HG02678 (cell line): ENCODE measurements at regions not wholly inside any gene's neighbourhood (a gene's known extent, or its start where the extent isn't known, plus 50 kb on each side); places are given as distances from the start of the nearest gene placed in this dataset.
"Not testable (repeated sequence)": the region's sequence is repeated elsewhere in the genome, so short reads cannot be mapped to it uniquely, and the experiment has no call there.

Experiments
- ATAC-seq: cut with Tn5 transposase; IDR thresholded peaks from one replicate; pipeline ENCODE4 v1.9.1; 2021; ENCODE audit warnings: mild to moderate bottlenecking, moderate library complexity; ENCODE audit not compliant: unreplicated experiment

DNA sequence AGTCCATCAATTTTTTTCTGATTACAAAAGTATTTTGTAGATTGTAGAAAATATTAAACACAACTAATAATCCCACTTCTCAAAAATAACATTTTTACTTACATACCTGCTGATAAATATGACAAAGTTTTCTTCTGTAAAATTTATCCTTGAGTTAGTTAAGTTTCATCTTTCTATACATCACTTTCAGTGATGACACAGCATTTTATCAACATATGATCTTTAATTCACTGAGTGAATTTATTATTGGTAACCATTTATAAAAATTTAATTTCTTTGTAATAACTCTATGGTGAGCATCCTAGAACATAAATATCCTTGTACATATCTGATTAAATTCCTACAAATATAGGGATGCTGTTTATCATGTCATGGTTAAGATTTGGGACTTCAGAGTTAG, 385.0 kb upstream of the SLC35B3 start:
- no peak for ATAC-seq

DNA sequence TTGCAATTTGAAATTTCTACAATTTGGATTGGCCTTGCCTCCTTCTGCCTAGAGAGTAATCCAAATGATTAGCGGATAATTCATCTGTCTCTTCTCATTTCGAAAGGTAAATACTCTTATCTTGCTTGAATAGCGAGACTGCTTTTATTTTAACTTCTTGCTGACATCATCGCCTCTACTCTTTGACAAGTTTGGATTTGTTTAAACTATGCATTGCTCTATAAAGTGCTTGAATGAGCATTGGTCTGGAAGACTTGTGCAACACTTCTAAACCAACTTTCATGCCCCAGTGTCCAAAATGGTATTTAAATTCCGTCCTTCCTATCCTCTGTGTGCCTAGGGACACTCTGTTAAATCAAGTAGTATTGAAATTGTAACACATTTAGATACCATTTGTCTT, 384.1 kb upstream of the SLC35B3 start:
- ATAC-seq: no peak

DNA sequence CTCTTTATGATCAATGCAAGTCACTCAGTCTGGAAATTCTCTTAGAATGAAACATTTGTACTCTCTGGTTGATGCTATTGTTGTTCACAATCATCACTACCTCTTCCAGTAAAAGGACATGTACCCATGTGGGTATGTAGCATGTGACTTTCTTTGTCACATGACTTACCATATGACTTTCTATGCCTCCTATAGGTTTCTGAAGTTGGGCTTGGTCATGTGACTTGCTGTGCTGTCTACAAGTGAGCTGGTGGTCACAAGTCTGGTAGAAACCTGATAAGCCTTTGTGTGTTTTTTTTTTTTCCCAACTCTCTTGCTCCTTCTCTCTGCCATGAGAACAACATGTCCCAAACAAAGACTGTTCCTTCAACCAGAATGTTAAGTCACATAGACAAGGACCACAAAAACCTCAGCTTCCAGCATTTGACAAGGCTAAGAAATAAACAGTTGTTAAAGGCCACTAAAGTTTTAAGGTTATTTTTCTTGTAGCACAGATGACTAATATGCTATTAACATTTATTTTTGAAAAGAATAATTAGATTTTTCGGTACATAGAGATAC, 379.2 kb upstream of the SLC35B3 start:
- no peak for ATAC-seq

DNA sequence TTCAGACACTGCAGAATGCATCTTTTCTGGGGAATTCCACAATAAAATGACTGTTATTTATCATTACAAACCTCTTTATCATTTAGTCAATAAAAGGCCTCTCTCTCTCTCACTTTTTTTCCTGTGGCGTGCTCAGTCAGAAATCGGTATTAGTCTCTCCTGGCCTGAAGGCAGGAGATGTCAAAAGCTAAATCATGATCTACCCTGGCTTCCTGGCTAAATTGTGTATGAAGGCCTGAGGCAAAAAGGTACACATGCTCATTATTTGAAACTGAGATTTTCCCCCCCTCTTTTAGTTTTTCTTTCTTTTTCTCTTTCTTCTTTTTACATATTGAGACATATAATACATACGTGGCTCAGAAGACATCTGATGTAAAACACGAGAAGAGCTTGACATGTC, 375.0 kb upstream of the SLC35B3 start:
- no peak for ATAC-seq

DNA sequence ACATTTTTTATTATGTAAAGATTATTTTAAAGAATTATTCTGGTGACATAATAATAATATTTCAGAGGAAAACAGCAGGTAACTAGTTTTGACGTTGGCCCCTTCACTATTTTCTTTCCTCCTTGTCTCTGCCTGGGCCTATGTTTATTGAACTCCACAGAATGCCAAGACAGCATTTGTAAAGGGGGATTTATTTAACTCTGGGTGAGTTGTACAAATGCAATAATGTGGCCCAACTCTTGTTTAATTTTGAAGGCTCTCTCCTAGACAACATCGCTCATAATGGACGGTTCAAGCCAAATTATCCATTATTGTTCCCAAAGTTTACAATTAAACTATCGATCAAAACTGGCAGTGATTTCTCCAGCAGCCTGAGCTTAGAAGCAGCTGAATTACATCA, 374.3 kb upstream of the SLC35B3 start:
- no peak for ATAC-seq

DNA sequence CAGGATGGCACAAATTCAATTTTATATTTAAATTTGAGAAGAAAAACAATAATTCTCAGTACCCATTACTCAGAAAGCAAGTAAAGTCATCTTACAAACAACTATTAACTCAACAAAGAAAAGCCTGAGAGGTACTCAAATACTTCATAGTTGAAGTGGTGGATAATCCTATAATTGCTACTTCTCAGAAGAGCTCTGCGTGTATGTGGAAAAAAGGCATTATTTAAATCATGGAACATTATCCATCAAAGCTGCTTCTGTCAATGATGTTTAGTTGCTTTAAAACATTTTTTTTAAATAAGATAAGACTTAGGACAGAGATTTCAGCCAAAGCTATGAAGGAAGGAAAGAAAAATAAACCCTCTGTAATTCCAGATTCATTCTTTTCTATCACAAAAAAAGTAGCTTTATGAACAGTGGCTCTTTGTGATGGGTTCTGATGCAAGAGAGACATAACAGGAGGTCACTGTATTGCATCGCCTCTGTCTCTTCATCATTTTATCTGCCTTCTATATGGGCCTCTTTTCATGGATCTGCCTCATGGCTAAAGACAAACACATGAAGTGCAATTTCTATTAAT, 367.9 kb upstream of the SLC35B3 start:
- no peak for ATAC-seq

DNA sequence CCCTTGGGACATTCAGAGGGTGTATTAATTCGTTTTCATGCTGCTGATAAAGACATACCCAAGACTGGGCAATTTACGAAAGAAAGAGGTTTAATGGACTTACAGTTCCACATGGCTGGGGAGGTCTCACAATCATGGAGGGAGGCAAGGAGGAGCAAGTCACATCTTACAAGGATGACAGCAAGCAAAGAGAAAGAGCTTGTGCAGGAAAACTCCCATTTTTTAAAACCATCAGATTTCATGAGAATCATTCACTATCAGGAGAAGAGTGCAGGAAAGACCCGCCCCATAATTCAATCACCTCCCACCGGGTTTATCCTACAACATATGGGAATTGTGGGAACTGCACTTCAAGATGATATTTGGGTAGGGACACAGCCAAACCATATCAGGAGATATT, 367.1 kb upstream of the SLC35B3 start:
- ATAC-seq: not testable (repeated sequence)

DNA sequence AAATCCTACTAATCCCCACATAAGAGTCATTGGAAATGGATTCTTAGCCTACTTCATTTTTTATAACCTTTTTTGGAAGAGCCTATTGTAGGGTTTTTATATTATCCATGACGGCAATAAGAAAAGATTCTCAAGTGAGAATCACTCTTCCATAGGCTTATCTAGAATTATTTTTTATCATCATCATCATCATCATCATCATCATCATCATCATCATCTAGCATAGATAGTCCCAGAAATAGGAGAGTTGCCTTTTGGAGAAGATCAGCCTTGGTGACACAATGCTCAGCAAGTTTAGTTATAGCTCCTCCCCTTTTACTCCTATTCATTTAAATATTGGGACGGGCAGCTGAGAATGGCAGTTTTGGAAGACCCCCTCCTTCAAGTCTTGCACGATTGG, 359.1 kb upstream of the SLC35B3 start:
- ATAC-seq: no peak

DNA sequence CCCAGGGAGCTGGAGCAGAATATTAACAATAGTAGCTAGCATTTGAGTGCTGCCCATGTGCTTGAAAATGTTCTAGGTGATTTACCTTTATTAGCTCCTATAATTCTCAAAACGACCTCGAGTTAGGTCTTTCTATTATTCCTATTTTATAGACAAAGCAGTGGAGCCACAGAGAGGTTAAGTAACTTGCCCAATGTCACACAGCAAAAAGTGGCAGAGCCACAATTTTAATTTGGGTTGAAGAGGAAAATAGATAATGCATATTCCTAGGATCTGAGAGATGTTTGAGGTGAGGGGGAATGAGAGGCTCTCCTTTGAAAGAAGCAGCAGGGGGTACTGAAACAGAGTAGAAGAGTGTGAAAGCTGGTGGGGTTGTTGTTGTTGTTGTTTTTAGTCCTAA, 354.5 kb upstream of the SLC35B3 start:
- no peak for ATAC-seq

DNA sequence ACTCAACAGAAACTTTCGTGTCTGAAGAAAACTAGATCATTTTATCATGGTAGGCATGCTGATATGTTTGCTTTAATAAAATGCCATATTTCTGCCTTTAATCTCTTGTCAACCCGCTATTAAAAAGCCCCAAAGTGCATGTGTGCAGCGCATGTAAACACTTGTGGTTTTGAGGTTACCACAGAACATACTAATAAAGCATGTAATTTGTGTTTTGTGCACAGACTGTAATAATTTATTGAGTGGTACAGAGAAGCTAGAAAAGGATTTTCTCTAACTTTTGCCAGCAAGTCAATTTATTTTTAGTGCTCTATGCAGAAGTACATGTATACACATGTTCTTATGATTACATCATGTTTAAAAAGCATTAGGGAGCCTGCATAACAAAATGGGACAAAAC, 349.9 kb upstream of the SLC35B3 start:
- ATAC-seq: no peak

DNA sequence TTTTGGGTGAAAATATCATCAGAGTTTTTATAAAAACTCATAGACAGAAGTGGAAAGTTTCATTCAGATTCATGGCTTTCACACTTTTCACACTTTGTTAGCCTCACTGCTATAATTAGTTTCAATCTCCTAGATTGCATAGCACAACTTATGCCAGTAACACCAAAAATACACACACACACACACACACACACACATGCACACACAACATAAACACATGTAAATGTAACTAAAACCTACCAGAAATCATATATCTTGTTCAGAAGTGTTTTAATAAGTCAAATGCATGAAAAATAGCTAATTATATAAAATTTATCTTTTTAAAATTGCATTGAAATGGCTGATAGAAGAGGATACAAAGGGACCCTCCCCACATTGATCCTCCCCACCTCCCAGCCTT, 347.8 kb upstream of the SLC35B3 start:
- no peak for ATAC-seq

DNA sequence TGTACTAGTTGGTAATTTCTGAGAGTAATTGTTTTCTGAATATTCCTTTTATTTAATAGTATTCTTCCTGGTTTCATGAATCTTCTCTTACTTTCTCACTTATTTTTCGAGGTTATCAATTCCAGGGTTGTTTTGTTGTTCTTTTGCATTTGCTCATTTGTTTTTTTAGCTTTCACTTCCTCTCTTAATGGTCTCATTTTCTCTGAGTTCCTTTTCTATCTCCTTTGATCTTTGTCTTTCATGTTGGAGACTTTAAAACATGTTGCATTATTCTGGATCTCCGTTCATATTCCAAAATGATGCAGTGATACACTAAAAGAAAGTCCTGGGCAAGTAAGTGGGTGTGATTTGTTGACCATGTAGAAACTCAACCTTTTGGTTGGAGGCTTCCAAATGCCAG, 345.3 kb upstream of the SLC35B3 start:
- no peak for ATAC-seq

DNA sequence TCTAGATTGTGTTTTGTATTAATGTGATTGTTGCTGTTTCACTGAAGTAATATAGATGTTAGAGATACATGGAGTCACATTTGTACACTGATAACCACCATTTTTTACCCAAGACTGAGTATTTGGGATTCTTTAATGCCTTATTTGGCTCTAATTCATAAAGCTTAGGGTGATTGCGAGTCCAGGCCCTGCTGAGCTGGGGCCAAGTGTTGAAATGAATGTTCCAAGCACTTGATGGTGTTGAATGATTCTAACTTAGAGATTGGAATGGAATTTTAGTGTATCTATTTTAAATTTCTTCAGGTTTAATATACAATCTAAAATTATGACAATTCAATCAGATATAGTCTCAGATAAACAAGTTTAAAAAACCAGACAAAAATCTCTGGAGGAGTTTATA, 329.4 kb upstream of the SLC35B3 start:
- ATAC-seq: no peak

DNA sequence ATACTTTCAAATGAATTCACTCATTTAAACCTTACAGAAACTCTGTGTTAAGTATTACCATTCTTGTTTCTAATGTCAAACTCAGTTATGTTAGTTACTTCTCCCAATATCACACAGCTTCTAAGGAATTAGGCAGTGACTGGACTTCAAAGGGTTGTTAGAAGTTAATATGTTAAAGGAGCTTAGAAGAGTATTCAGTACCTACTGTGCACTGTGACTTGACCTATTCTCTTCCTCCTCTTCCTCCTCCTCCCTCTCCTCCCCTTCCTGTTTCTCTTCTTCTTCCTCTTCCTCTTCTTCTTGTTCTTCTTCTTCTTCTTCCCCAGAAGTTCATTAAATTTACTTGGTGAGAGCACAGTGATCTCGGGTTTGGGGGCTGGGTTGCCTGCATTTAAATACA, 325.6 kb upstream of the SLC35B3 start:
- no peak for ATAC-seq

DNA sequence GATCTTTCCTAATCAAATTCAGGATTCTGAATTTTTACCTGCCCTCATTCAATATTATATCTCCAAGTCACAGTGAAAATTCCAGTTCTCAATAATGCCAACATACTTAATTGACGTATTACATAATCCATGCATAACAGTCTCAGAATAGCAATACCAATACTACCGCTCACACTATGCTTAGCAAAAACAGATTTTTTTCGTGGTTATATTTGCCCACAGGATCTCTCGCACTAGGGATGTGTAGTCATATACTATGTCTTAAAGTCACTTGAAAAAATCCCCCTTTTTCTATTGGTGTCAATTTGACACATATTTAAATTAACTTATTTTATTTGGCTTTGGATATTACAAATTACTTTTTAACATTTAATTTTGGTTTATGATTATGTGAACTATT, 323.1 kb upstream of the SLC35B3 start:
- ATAC-seq: no peak

DNA sequence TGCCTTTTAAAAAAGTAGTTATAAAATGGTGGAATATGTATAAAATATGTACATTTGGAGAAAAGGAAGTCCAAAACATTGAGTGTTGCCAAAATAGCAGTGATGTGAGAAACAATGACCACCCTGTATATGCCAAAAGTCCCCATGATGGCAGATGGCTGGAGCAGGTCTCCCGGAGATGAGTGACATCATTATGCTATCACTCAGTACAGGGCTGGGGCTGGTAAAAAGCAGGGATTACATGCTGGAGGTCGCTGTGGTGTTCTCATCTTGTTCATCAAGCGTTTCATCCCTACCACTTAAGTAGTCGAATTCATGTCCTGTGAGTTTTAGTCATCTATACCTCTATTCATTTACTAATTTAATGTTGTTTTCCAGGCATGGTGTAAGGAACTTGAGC, 315.3 kb upstream of the SLC35B3 start:
- no peak for ATAC-seq

DNA sequence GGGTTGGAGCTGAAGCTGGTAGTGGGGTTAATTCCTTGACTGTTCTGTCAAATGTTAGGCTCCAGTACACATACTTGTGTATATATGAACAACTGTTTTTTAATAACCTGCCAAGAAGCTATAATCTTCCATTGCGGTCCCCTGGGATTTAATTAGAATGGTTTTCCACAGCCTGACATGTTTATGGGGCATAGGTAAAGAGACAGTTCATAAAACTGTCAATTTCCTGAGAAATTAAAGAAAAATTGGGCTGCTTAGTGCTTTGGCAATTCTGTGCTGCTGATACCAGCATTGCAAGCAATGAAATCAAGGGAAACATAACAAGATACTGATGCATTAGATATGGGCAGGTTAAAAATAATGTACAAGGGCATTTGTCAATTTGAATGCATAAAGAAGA, 314.1 kb upstream of the SLC35B3 start:
- no peak for ATAC-seq

DNA sequence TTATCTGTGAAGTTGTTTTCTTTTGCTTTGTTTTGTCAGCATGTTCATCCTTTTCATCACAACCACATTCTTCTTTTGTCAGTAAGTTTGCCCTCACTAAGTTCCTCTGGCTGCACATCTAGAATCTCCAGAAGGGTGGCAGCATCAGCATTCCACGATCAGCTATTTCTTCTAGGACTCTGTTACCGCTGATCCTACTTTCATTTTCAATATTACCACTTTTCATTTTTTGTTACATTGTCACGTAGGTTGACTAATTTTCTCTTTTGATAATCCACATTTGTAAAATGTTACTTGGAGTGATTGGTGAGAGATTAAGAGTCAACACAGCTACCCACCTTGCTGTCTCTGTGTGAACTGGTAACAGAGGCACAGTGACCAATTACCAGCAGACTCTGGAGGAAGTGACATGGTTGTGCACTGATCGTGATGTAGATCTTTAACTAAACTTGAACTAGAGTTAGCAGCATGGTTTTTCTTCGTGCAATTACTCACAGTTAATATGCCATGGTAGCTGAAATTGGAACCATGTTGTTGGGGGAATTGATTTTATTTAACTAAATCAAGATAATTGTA, 307.9 kb upstream of the SLC35B3 start:
- ATAC-seq: peak; percentile 83

DNA sequence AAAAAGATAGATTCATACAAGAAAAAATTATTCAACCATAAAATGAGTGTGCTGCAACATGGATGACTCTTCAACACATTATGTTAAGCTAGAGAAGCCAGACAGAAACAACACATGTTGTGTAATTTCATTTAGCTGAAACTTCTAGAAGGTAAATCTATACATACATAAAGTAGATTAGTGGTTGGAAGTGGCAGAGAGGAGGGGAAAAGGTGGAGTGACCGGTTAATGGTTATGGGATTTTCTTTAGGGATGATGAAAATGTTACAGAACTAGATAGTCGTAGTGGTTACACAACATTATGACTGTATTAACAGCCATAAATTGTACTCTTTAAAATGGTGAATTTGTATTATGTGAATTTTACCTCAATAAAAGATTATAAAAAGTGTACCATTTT, 304.1 kb upstream of the SLC35B3 start:
- ATAC-seq: no peak

DNA sequence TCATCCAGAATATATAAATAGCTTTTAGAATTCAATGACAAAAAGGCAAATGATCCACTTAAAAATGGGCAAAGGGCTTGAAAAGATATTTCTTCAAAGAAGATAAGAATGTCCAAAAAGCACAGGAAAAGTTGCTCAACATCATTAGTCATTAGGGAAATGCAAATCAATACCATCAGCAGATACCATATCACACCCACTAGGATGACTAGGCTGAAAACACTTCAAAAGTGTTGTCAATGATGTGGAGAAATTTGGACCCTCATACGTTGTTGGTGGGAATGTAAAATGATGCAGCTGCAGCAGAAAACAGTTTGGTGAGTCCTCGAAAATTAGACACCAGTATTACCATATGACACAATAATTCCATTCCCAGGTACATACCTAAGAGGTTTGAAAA, 303.6 kb upstream of the SLC35B3 start:
- ATAC-seq: no peak

DNA sequence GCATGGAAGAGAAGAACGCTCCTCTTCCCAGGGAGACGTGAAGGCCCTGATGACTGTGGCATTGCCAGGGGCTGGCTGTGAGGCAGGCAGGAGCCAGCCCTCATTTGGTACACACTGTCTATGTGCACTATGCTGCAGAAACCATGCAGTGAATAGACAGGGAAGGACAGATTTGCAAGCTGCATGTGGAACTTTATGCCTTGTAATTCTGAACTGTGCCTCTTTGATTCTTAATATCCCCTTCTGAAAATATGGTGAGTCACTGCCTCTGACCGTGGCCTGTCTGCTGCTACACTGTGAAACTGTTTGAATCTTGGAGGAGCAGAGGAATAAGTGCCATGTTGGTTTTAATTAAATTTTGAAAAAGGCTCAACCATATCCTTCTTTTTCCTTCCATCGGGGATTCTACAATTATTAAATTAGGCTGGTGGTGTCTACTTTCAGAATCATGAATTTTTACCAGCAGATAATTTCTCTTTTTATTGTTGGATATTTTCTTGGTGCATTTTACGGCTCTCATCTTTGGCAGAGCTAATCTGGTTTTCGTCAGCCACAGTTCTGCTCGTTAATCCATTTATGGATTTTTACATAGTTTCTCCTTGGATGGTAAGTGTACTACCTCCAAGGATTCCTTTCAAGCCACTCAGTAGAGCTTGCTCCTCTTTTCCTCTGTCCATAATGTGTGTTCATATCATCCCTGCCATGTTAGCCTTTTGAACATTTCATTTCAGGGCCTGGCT, 301.0 kb upstream of the SLC35B3 start:
- ATAC-seq: no peak

DNA sequence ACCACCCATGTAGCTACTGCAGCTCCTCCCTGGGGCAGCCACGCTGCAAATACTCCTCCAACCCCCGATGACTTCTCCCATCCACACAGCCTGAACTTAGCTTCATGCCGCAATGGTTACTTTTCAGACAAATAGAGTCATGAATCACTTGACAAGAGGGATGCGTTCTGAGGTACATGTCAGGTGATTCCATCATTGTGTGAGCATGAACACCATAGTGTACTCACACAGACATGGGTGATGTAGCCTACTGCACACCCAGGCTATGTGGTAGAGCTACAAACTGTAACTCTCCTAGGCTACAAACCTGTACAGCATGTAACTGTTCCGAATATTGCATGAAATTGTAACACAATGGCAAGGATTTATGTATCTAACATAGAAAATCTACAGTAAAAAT, 298.5 kb upstream of the SLC35B3 start:
- ATAC-seq: no peak
